Stomach (tissue), 8 donors: ENCODE measurements at regions not wholly inside any gene's neighbourhood (a gene's known extent, or its start where the extent isn't known, plus 50 kb on each side); places are given as distances from the start of the nearest gene placed in this dataset.

ENCODE experiments used
- DNase-seq, 2 donors: peaks; one replicate each; pipeline versions ENCODE4 v3.0.0 to v3.0.0-alpha.2; 2013 to 2019
- H3K27ac ChIP-seq, 5 donors: fragments of 200-600 bp in 4 of 5; sonication (generic) in 4 of 5; one replicate each; pipeline ENCODE4 v1.5.1; 2013 to 2019; ENCODE audit warnings: mild to moderate bottlenecking in 1 of 5, moderate library complexity in 1 of 5
- H3K27me3 ChIP-seq, 3 donors: fragments of 200-600 bp; sonication (generic); one replicate each; pipeline ENCODE4 v1.5.1; 2017 to 2019; ENCODE audit warnings: mixed run types in 1 of 3
- H3K36me3 ChIP-seq, 4 donors: fragments of 200-600 bp; sonication (generic); 1 replicate in 3 of 4; 2 replicates in 1 of 4; pipeline ENCODE4 v1.5.1; 2016 to 2019
- H3K4me1 ChIP-seq, 4 donors: fragments of 200-600 bp; sonication (generic); one replicate each; pipeline ENCODE4 v1.5.1; 2016 to 2019
- H3K4me3 ChIP-seq, 4 donors: fragments of 200-600 bp; sonication (generic) in 3 of 4; one replicate each; pipeline ENCODE4 v1.5.1; 2016 to 2019; ENCODE audit warnings: mild to moderate bottlenecking in 1 of 4
- H3K9me3 ChIP-seq, 4 donors: fragments of 200-600 bp; sonication (generic); one replicate each; pipeline ENCODE4 v1.5.1; 2016 to 2019
- CTCF ChIP-seq, 7 experiments: fragments of 450-650 bp in 4 of 7; fragments of 200-600 bp in 3 of 7; sonication (generic) in 3 of 7; IDR thresholded peaks; one replicate each; pipeline ENCODE4 v1.5.1; 2016 to 2019; ENCODE audit warnings: antibody characterized with exemption in 7 of 7, control low read depth in 2 of 7, mild to moderate bottlenecking in 1 of 7
- EP300 ChIP-seq: sonication (generic); formaldehyde crosslinking; IDR thresholded peaks from one replicate; pipeline ENCODE4 v1.6.1; 2017; ENCODE audit warnings: antibody characterized with exemption
- POLR2A ChIP-seq, 4 donors: fragments of 450-650 bp; IDR thresholded peaks; one replicate each; pipeline ENCODE4 v1.6.1; 2016; ENCODE audit warnings: antibody characterized with exemption in 4 of 4, control low read depth in 2 of 4, mild to moderate bottlenecking in 1 of 4, moderate library complexity in 1 of 4
- POLR2AphosphoS5 ChIP-seq, 3 donors: sonication (generic); formaldehyde crosslinking; IDR thresholded peaks; one replicate each; pipeline ENCODE4 v1.6.1; 2016; ENCODE audit warnings: antibody characterized with exemption in 3 of 3
- WGBS, 5 donors: extraction: QIAGEN DNeasy Blood & Tissue Kit in 3 of 5; methylation state at CpG; one replicate each; pipeline versions ENCODE4 v1.1.5 to v1.1.7; 2013 to 2018; 5-methylcytosine and 5-hydroxymethylcytosine counted together
- intact Hi-C: fragments of 100-400 bp; cut with DNase I; formaldehyde crosslinking; loops from one replicate; pipeline ENCODE4 v1.15.1; 2023; ENCODE audit warnings: low total_unique reads
- donor health status: healthy with polysubstance abuse.
- donor health status: Bipolar disorder and iron deficiency.
- donor health status: healthy.

- H3K9me3 ChIP-seq: peaks cover 0 to 7% (median 3%) of the 10 kb centered on the region in 4 donors
- intact Hi-C loops: no loop called here
- H3K27ac ChIP-seq: no peak overlapping the region
- H3K4me3 ChIP-seq: no peak overlapping the region
- no peaks in the 10 kb centered on the region for H3K27me3 ChIP-seq
- WGBS, 5 donors: 87 to 92% (median 90%) methylated on average over 4 of the region's 4 CpGs
- no peaks in the 10 kb centered on the region for H3K36me3 ChIP-seq
- DNase-seq: no peak
- TF ChIP-seq POLR2AphosphoS5 (IDR thresholded peaks at IDR 0.05) (no peak), CTCF (IDR thresholded peaks at IDR 0.05) (no peak), POLR2A (IDR thresholded peaks at IDR 0.05) (no peak), EP300 (no peak)
- no peaks in the 10 kb centered on the region for H3K4me1 ChIP-seq
These were observed 159.9 kb upstream of the ACVR2A start for GRCh38 chr2:147684903-147685302.

DNA sequence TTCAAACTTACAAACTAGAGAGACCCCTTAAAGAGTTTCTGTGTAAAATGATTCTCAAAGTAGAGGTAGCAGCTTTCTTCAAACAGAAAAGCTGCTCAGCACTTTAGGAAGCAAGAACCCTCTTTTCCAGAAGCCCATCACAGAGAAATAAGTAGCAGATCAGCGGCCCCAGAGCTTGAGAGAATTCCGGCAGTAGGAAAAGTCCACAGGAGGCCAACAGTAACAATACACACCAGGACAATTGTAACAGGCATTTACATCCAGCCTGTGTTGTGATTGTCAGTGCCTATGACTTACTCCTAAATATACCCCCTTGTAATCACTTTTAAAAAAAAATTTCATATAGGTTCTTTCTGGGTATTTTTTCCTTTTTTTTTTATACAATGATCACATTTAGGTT, 161.4 kb upstream of the ACVR2A start:
- peaks cover 0 to 7% (median 3%) of the 10 kb centered on the region in 4 donors for H3K9me3 ChIP-seq
- no peaks in the 10 kb centered on the region for H3K27me3 ChIP-seq
- DNase-seq: no peak
- 84 to 97% (median 95%) methylated on average over 2 of the region's 2 CpGs for WGBS, 5 donors
- H3K27ac ChIP-seq: no peak overlapping the region
- H3K36me3 ChIP-seq: no peaks in the 10 kb centered on the region
- H3K4me3 ChIP-seq: no peak overlapping the region
- TF ChIP-seq EP300: no peak
- TF ChIP-seq POLR2AphosphoS5 (IDR thresholded peaks at IDR 0.05): no peak
- no peak for TF ChIP-seq CTCF (IDR thresholded peaks at IDR 0.05)
- TF ChIP-seq POLR2A (IDR thresholded peaks at IDR 0.05): no peak
- intact Hi-C loops: no loop called here
- no peaks in the 10 kb centered on the region for H3K4me1 ChIP-seq

GRCh38 chr2:147681093-147681492, 163.7 kb upstream of the ACVR2A start:
- Histone ChIP-seq H3K4me1 (no peaks in the 10 kb centered on the region), H3K27me3 (no peaks in the 10 kb centered on the region), H3K4me3 (no peak overlapping the region), H3K36me3 (no peaks in the 10 kb centered on the region), H3K27ac (no peak overlapping the region), H3K9me3 (peaks cover 0 to 2% (median under 1%) of the 10 kb centered on the region in 4 donors)
- TF ChIP-seq POLR2A (IDR thresholded peaks at IDR 0.05): no peak
- no peak for TF ChIP-seq EP300
- TF ChIP-seq POLR2AphosphoS5 (IDR thresholded peaks at IDR 0.05): no peak
- no peak for TF ChIP-seq CTCF (IDR thresholded peaks at IDR 0.05)
- DNase-seq: no peak
- intact Hi-C loops: no loop called here

DNA sequence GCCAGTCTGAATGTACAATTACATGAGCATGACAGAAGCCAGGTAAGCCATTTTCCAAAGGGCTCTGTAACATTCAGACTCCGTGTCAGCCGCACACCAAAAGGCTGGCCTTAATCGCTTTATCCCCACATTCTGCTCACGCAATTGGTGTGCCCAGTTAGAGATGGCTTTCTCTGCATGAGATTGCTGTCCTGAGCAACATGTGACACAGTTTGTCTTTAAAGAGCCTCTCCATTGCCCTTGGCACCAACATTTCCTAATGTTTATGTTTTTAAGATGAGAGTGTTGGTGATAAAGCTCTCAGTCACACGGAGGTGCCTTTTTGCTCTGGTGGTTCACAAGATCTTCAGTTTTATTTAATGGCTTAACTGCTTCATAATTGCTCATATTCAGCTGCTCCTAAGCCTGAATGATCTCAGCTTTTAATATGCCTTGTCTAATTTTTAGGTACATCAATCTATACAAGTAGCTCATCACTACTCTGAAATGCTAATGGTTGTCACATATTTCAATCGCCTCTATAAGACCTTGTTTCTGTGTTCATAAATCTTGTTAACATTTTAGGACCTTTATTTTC, 164.8 kb upstream of the ACVR2A start:
- H3K9me3 ChIP-seq: no peaks in the 10 kb centered on the region
- TF ChIP-seq CTCF (IDR thresholded peaks at IDR 0.05) (no peak), POLR2A (IDR thresholded peaks at IDR 0.05) (no peak), POLR2AphosphoS5 (IDR thresholded peaks at IDR 0.05) (no peak), EP300 (no peak)
- peak in 1 of 2 donors; percentile 7 for DNase-seq
- no peaks in the 10 kb centered on the region for H3K27me3 ChIP-seq
- no peaks in the 10 kb centered on the region for H3K4me1 ChIP-seq
- intact Hi-C loops: no loop called here
- H3K36me3 ChIP-seq: no peaks in the 10 kb centered on the region
- 65 to 75% (median 70%) methylated on average over 6 of the region's 6 CpGs for WGBS, 5 donors
- no peak overlapping the region for H3K4me3 ChIP-seq
- no peak overlapping the region for H3K27ac ChIP-seq
